GM12891 (cell line): ENCODE measurements at regions not wholly inside any gene's neighbourhood (a gene's known extent, or its start where the extent isn't known, plus 50 kb on each side); places are given as distances from the start of the nearest gene placed in this dataset.

ENCODE experiments used
- PAX5 ChIP-seq: IDR thresholded peaks from 2 replicates; pipeline ENCODE4 v1.6.1; 2011; ENCODE audit warnings: low read length, moderate library complexity, mild to moderate bottlenecking; ENCODE audit not compliant: insufficient read depth, severe bottlenecking
- POLR2A ChIP-seq: IDR thresholded peaks from 2 replicates; pipeline ENCODE4 v1.6.1; 2011; ENCODE audit warnings: low read depth, low read length, control low read depth
- POLR2AphosphoS5 ChIP-seq: IDR thresholded peaks from 2 replicates; pipeline ENCODE4 v1.6.1; 2011; ENCODE audit warnings: low read depth, low read length, control low read depth
- TAF1 ChIP-seq: IDR thresholded peaks from 2 replicates; pipeline ENCODE4 v1.6.1; 2011; ENCODE audit warnings: low read depth, low read length, control low read depth

DNA sequence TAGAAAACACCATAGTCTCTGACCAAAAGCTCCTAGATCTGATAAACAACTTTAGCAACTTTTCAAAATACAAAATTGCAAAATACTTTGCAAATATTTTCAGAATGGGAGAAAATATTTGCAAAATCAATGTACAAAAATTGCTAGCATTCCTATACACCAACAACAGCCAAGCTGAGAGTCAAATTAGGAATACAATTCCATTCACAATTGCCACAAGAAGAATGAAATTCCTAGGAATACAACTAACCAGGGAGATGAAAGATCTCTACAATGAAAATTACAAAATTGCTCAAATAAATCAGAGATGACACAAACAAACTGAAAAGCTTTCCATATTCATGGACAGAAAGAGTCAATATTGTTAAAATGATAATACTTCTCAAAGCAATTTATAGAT is 327.0 kb upstream of the ZC3H15 start:
- TF ChIP-seq POLR2A: no peak
- TF ChIP-seq TAF1: no peak
- no peak for TF ChIP-seq POLR2AphosphoS5
- TF ChIP-seq PAX5: no peak
